ENCODE measurements at regions not wholly inside any gene's neighbourhood (a gene's known extent, or its start where the extent isn't known, plus 50 kb on each side); places are given as distances from the start of the nearest gene placed in this dataset.

DNA sequence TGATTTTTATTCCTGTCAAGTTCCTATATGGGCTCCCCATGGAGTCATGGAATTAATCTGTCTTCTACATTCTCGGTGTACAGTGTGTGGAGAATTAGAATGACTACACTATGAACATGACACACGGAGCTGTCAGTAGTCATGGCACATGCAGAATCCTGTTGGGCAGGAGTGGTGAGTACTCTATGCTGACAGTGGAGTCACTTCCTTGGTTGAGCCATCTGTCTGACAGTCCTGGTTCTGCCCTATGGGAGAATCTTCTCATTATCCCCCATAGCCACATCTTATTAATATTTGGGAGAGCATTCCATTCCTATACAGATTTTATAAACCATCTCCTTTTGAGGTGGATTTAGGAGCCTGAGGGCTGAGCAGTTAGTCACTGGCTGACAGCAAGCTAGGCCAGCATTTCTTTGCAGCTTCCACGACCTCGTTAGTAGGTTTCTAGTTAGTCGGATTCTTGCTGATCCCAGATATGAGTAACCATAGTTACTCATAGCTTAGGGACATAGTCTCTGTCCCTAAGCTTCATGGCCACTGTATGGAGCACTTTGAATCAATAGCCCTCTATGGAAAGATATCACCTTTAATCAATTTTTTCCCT lies 90.6 kb downstream of the MDH1 start:
- TF ChIP-seq, protein P1, sequence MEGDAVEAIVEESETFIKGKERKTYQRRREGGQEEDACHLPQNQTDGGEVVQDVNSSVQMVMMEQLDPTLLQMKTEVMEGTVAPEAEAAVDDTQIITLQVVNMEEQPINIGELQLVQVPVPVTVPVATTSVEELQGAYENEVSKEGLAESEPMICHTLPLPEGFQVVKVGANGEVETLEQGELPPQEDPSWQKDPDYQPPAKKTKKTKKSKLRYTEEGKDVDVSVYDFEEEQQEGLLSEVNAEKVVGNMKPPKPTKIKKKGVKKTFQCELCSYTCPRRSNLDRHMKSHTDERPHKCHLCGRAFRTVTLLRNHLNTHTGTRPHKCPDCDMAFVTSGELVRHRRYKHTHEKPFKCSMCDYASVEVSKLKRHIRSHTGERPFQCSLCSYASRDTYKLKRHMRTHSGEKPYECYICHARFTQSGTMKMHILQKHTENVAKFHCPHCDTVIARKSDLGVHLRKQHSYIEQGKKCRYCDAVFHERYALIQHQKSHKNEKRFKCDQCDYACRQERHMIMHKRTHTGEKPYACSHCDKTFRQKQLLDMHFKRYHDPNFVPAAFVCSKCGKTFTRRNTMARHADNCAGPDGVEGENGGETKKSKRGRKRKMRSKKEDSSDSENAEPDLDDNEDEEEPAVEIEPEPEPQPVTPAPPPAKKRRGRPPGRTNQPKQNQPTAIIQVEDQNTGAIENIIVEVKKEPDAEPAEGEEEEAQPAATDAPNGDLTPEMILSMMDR (IDR thresholded peaks at IDR 0.05 in 4 of 5, conservative IDR thresholded peaks at IDR 0.05 in 1 of 5): no peak
- no peak for TF ChIP-seq POLR2A (IDR thresholded peaks at IDR 0.05)

Measured in gastrocnemius medialis (tissue), 4 donors.